ENCODE measurements at regions not wholly inside any gene's neighbourhood (a gene's known extent, or its start where the extent isn't known, plus 50 kb on each side); places are given as distances from the start of the nearest gene placed in this dataset.

DNA sequence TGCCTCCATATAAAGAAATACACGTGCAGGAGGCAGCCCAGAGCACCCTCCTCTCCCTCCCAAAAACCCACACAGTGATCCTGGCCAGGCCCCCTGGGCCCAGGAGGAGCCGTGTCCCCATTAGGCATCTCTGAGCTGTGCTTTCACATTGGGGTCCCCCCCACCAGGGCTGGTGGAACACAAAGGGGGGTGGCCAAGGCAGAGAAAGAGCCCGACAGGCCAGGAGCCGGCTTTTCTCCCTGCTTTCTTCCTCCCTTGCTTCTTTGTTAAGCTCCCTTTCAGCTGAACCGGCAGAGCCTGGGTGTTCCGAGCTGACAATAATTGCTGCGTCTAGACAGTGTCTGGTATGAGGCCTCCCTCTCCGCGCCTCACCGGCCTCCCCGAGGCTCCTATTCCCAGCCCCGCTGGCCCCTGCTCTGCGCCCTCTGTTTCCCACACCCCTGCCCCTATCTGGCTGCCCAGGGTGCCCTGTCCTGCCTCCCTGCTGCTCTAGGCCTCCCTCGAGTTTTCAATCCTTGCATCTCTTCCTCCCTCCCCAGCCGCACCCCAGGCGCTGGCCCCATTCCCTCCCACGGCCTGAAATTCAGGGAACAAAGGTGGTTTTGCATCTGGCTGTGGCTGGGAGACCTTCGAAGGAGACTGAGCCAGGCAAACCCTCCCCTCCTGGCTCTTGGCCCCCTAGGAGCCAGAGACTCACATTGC is 120.6 kb downstream of the C9orf50 start:
- TF ChIP-seq EZH2phosphoT487 (IDR thresholded peaks at IDR 0.05; ENCODE audit: insufficient read depth, low read depth) (no peak), EZH2 (IDR thresholded peaks at IDR 0.05; ENCODE audit: insufficient read depth, poor library complexity, severe bottlenecking) (no peak)

All from GM23248 (cell line).